NCI-H1694 treated with DMSO at 0.1 percent for 48 hours (cell line): ENCODE measurements at regions not wholly inside any gene's neighbourhood (a gene's known extent, or its start where the extent isn't known, plus 50 kb on each side); places are given as distances from the start of the nearest gene placed in this dataset.

Experiments used
- DNase-seq: peaks from one replicate; lab custom pipeline; 2025; lab: John Stamatoyannopoulos, UW

GRCh38 chr5:164844348-164844747 lies 1338.9 kb downstream of the MAT2B start:
- no peak for DNase-seq

GRCh38 chr5:164860896-164861295 lies 1355.5 kb downstream of the MAT2B start:
- no peak for DNase-seq

- no peak for DNase-seq
Observed at GRCh38 chr5:164861610-164862009, 1356.2 kb downstream of the MAT2B start.

GRCh38 chr5:164868761-164869160 lies 1363.3 kb downstream of the MAT2B start:
- DNase-seq: no peak

GRCh38 chr5:164869325-164869724 lies 1363.9 kb downstream of the MAT2B start:
- no peak for DNase-seq

- DNase-seq: no peak
Observed at GRCh38 chr5:164876793-164877192, 1371.4 kb downstream of the MAT2B start.

- DNase-seq: no peak
Observed at GRCh38 chr5:164881442-164881841, 1376.0 kb downstream of the MAT2B start.

GRCh38 chr5:164885179-164885578 lies 1379.8 kb downstream of the MAT2B start:
- DNase-seq: no peak

- no peak for DNase-seq
Observed at GRCh38 chr5:164893071-164893470, 1387.7 kb downstream of the MAT2B start.

GRCh38 chr5:164898705-164899104 lies 1393.3 kb downstream of the MAT2B start:
- DNase-seq: no peak

- DNase-seq: no peak
Observed at GRCh38 chr5:164909673-164910072, 1404.3 kb downstream of the MAT2B start.

GRCh38 chr5:164921722-164922121 lies 1416.3 kb downstream of the MAT2B start:
- DNase-seq: no peak

GRCh38 chr5:164934039-164934438 lies 1428.6 kb downstream of the MAT2B start:
- DNase-seq: no peak

- no peak for DNase-seq
Observed at GRCh38 chr5:164934561-164934960, 1429.1 kb downstream of the MAT2B start.

- no peak for DNase-seq
Observed at GRCh38 chr5:164941132-164941531, 1435.7 kb downstream of the MAT2B start.

GRCh38 chr5:164950927-164951326 lies 1445.5 kb downstream of the MAT2B start:
- no peak for DNase-seq

- no peak for DNase-seq
Observed at GRCh38 chr5:164951570-164951969, 1446.2 kb downstream of the MAT2B start.

- no peak for DNase-seq
Observed at GRCh38 chr5:164958688-164959087, 1453.3 kb downstream of the MAT2B start.

- DNase-seq: no peak
Observed at GRCh38 chr5:164959761-164960160, 1454.3 kb downstream of the MAT2B start.

GRCh38 chr5:164962329-164962961 lies 1457.0 kb downstream of the MAT2B start:
- no peak for DNase-seq

- DNase-seq: no peak
Observed at GRCh38 chr5:164966611-164967010, 1461.2 kb downstream of the MAT2B start.

GRCh38 chr5:164967354-164967753 lies 1461.9 kb downstream of the MAT2B start:
- DNase-seq: no peak

GRCh38 chr5:164972973-164973372 lies 1467.6 kb downstream of the MAT2B start:
- DNase-seq: no peak

GRCh38 chr5:164975986-164976385 lies 1470.6 kb downstream of the MAT2B start:
- no peak for DNase-seq

- DNase-seq: no peak
Observed at GRCh38 chr5:164980480-164980879, 1475.1 kb downstream of the MAT2B start.
